Panc1 (cell line): ENCODE measurements at regions not wholly inside any gene's neighbourhood (a gene's known extent, or its start where the extent isn't known, plus 50 kb on each side); places are given as distances from the start of the nearest gene placed in this dataset.

Source experiments
- ATAC-seq: fragments of 200-7000 bp; cut with Tn5 transposase; 2 replicates; pipeline ENCODE4 v1.9.1; 2020; ENCODE audit warnings: mild to moderate bottlenecking, moderate library complexity
- BruUV-seq: library from RNA; stranded (reverse); fragments of 400-500 nt; replicated peaks from 2 replicates; lab custom pipeline; 2021; lab: Mats Ljungman, UMichigan
- CTCF ChIA-PET: fragments of 300-600 bp; sonication (Branson Sonifier 250); formaldehyde crosslinking; loops from one replicate; lab custom pipeline; 2022; ENCODE audit warnings: antibody characterized with exemption; lab: Charles Lee
- POLR2A ChIA-PET: fragments of 300-600 bp; sonication (Branson Sonifier 250); formaldehyde crosslinking; loops from one replicate; lab custom pipeline; 2022; ENCODE audit warnings: antibody characterized with exemption; lab: Charles Lee
- DNase-seq: peaks from one replicate; pipeline ENCODE4 v3.0.0-alpha.2; 2010; ENCODE audit warnings: low read depth, low spot score
- H3K27ac ChIP-seq: 2 replicates; pipeline ENCODE4 v1.5.1; 2011; ENCODE audit warnings: mild to moderate bottlenecking, low read length, inconsistent platforms
- H3K27me3 ChIP-seq: fragments of 200-500 bp; sonication (Bioruptor generic); 2 replicates; pipeline ENCODE4 v1.6.0; 2014; ENCODE audit warnings: low read length, inconsistent platforms; ENCODE audit not compliant: control insufficient read depth, insufficient read depth
- H3K36me3 ChIP-seq: fragments of 200-500 bp; sonication (Bioruptor generic); 2 replicates; pipeline ENCODE4 v1.5.1; 2014; ENCODE audit warnings: inconsistent platforms, mild to moderate bottlenecking, low read length, moderate library complexity; ENCODE audit not compliant: control insufficient read depth, insufficient read depth
- H3K4me1 ChIP-seq: 2 replicates; pipeline ENCODE4 v1.5.1; 2011; ENCODE audit warnings: inconsistent platforms, mild to moderate bottlenecking, low read length, moderate library complexity; ENCODE audit not compliant: control insufficient read depth, insufficient read depth
- H3K4me3 ChIP-seq, 2 experiments: 2 replicates each; pipeline ENCODE4 v1.5.1; 2011 to 2012; ENCODE audit warnings: low read depth in 2 of 2, low read length in 2 of 2, mild to moderate bottlenecking in 2 of 2, inconsistent platforms in 1 of 2, moderate library complexity in 1 of 2
- H3K9me3 ChIP-seq: fragments of 200-500 bp; sonication (Bioruptor generic); 2 replicates; pipeline ENCODE4 v1.5.1; 2014; ENCODE audit warnings: low read depth, mild to moderate bottlenecking, inconsistent platforms, low read length, moderate library complexity; ENCODE audit not compliant: control insufficient read depth, insufficient read depth
- POLR2AphosphoS5 ChIP-seq: IDR thresholded peaks from 2 replicates; pipeline ENCODE4 v1.6.1; 2012; ENCODE audit warnings: mild to moderate bottlenecking, low read depth, low read length, moderate library complexity
- SIN3A ChIP-seq: IDR thresholded peaks from 2 replicates; pipeline ENCODE4 v1.6.1; 2012; ENCODE audit warnings: low read depth, mild to moderate bottlenecking, low read length, moderate library complexity, borderline replicate concordance; ENCODE audit not compliant: insufficient read depth
- TCF7L2 ChIP-seq: IDR thresholded peaks from 2 replicates; pipeline ENCODE4 v1.6.1; 2011; ENCODE audit warnings: mild to moderate bottlenecking, low read depth, low read length, inconsistent platforms
- in situ Hi-C: cut with HindIII; loops from 2 replicates; pipeline ENCODE4 v1.10.0; 2016; ENCODE audit warnings: low sequenced_read_pairs, low pct_unique_long_range_greater_than_20kb
- intact Hi-C: fragments of 100-400 bp; cut with micrococcal nuclease; formaldehyde crosslinking; loops from one replicate; pipeline ENCODE4 v1.10.0; 2022; ENCODE audit not compliant: unreplicated experiment
- TF ChIP-seq, protein P1 (sequence below), 2 experiments: IDR thresholded peaks; 2 replicates each; pipeline ENCODE4 v1.6.1; 2011 to 2012; ENCODE audit warnings: low read depth in 2 of 2, control low read depth in 1 of 2, low read length in 1 of 2, mild to moderate bottlenecking in 1 of 2, moderate library complexity in 1 of 2; ENCODE audit not compliant: insufficient read depth in 1 of 2
- TF ChIP-seq, protein P2 (sequence below): fragments of 450-650 bp; IDR thresholded peaks from 2 replicates; pipeline ENCODE4 v1.5.1; 2017; ENCODE audit warnings: mild to moderate bottlenecking

- in situ Hi-C loops, result no loop called here
- Histone ChIP-seq H3K4me3 (no peak overlapping the region), H3K4me1 (peaks cover 32% of the 10 kb centered on the region), H3K9me3 (no peaks in the 10 kb centered on the region), H3K27me3 (no peaks in the 10 kb centered on the region), H3K27ac (peak overlapping the region; percentile 44; the same call in 1 of the 2 replicates), H3K36me3 (no peaks in the 10 kb centered on the region)
- POLR2A ChIA-PET, result interaction anchor here (0.7 kb wide), 1 partner anchor 22 kb away, joined by 7 read pairs; no protein-coding TSS in a partner anchor
- BruUV-seq, result no TSS peak
- DNase-seq, result no peak
- intact Hi-C loops, result no loop called here
- CTCF ChIA-PET, result no interaction called here
- no peak for ATAC-seq
- TF ChIP-seq POLR2AphosphoS5 (no peak), SIN3A (no peak), TCF7L2 (no peak)
- TF ChIP-seq, protein P1, sequence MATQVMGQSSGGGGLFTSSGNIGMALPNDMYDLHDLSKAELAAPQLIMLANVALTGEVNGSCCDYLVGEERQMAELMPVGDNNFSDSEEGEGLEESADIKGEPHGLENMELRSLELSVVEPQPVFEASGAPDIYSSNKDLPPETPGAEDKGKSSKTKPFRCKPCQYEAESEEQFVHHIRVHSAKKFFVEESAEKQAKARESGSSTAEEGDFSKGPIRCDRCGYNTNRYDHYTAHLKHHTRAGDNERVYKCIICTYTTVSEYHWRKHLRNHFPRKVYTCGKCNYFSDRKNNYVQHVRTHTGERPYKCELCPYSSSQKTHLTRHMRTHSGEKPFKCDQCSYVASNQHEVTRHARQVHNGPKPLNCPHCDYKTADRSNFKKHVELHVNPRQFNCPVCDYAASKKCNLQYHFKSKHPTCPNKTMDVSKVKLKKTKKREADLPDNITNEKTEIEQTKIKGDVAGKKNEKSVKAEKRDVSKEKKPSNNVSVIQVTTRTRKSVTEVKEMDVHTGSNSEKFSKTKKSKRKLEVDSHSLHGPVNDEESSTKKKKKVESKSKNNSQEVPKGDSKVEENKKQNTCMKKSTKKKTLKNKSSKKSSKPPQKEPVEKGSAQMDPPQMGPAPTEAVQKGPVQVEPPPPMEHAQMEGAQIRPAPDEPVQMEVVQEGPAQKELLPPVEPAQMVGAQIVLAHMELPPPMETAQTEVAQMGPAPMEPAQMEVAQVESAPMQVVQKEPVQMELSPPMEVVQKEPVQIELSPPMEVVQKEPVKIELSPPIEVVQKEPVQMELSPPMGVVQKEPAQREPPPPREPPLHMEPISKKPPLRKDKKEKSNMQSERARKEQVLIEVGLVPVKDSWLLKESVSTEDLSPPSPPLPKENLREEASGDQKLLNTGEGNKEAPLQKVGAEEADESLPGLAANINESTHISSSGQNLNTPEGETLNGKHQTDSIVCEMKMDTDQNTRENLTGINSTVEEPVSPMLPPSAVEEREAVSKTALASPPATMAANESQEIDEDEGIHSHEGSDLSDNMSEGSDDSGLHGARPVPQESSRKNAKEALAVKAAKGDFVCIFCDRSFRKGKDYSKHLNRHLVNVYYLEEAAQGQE (IDR thresholded peaks at IDR 0.05; ENCODE audit: insufficient read depth in 1 of 2, low read depth in 2 of 2, low read length in 1 of 2), result no peak
- TF ChIP-seq, protein P2, sequence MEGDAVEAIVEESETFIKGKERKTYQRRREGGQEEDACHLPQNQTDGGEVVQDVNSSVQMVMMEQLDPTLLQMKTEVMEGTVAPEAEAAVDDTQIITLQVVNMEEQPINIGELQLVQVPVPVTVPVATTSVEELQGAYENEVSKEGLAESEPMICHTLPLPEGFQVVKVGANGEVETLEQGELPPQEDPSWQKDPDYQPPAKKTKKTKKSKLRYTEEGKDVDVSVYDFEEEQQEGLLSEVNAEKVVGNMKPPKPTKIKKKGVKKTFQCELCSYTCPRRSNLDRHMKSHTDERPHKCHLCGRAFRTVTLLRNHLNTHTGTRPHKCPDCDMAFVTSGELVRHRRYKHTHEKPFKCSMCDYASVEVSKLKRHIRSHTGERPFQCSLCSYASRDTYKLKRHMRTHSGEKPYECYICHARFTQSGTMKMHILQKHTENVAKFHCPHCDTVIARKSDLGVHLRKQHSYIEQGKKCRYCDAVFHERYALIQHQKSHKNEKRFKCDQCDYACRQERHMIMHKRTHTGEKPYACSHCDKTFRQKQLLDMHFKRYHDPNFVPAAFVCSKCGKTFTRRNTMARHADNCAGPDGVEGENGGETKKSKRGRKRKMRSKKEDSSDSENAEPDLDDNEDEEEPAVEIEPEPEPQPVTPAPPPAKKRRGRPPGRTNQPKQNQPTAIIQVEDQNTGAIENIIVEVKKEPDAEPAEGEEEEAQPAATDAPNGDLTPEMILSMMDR, result no peak
These were observed 56.8 kb downstream of the ZNF608 start for GRCh38 chr5:124689653-124690052.

DNA sequence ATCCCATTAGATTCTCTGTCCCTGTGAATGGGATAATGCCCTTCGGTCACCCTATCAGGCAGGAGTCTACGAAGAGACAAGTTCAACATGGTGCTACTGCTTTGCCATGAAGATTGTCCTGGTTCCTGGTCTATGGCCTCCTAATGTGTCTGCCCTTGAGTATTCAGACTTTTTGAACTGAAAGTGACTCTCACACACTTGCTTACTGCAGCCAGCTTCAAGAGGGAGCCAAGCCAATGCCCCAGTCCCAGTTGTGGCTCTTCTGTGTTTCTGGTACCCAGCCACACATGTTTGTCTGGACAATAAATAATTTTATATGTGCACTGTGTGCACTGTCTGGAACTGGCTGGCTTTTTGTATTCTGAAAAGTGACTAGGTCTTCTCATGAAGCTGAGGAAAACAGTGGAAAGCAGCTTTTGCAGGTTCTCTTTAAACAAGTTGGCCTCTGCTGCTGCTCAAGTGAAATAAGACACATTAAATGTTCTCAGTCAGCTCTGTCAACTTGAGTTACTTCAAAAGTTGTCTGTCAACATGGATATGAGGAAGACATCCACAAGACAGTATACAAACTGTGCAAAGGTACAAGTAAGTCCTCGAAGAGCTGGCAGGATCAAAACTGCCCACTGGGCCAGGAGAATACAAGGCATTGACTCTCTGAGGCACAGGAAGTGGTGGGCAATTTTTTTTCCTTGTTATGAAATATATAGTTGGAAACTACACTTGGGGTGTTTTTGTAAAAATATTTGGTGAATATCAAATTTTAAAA, 60.0 kb downstream of the ZNF608 start:
- no peaks in the 10 kb centered on the region for H3K9me3 ChIP-seq
- TF ChIP-seq, protein P2, result no peak
- TF ChIP-seq, protein P1 (IDR thresholded peaks at IDR 0.05; ENCODE audit: insufficient read depth in 1 of 2, low read depth in 2 of 2, low read length in 1 of 2), result no peak
- TF ChIP-seq TCF7L2 (no peak), SIN3A (no peak), POLR2AphosphoS5 (no peak)
- ATAC-seq, result peak; percentile 36; the same call in 1 of the 2 replicates
- no peak for DNase-seq
- H3K4me1 ChIP-seq, result peaks cover 40% of the 10 kb centered on the region
- peak overlapping the region; percentile 67; the same call in 1 of the 2 replicates for H3K27ac ChIP-seq
- no peak overlapping the region for H3K4me3 ChIP-seq
- intact Hi-C loops (no loop called here), in situ Hi-C loops (no loop called here)
- no peaks in the 10 kb centered on the region for H3K36me3 ChIP-seq
- no peaks in the 10 kb centered on the region for H3K27me3 ChIP-seq
- ChIA-PET CTCF (no interaction called here), POLR2A (no interaction called here)
- no TSS peak for BruUV-seq
